ENCODE measurements at regions not wholly inside any gene's neighbourhood (a gene's known extent, or its start where the extent isn't known, plus 50 kb on each side); places are given as distances from the start of the nearest gene placed in this dataset.
A peak's percentile ranks its signal among the peaks of the same experiment; 100 is the strongest.

- no peak for DNase-seq (ENCODE audit: low spot score)
These were observed 111.9 kb upstream of the TARS1 start for GRCh38 chr5:33328818-33329217.

- DNase-seq (ENCODE audit: low spot score) = no peak
These were observed 110.9 kb upstream of the TARS1 start for GRCh38 chr5:33329891-33330290.

GRCh38 chr5:33330426-33330825 lies 110.3 kb upstream of the TARS1 start:
- no peak for DNase-seq (ENCODE audit: low spot score)

GRCh38 chr5:33330992-33331391 lies 109.8 kb upstream of the TARS1 start:
- no peak for DNase-seq (ENCODE audit: low spot score)

DNA sequence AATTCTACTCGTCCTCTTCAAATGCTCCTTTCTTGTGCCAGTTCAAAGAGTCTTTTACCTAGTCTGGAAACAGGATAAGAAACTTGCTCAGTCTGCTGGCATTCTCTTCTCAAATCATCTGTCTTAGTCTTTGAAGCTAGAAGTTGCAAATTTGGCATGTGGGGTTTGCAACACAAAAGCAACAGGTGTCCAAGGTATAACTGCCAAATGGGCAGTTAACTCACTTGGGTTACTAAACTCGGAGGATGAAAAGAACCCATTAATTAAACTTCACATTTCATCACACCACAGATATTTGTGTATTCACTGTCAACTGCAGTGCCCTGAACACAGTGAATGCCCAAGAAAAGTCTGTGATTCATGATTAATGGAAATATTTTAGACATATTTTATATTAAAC lies 108.0 kb upstream of the TARS1 start:
- DNase-seq (ENCODE audit: low spot score) = no peak

DNA sequence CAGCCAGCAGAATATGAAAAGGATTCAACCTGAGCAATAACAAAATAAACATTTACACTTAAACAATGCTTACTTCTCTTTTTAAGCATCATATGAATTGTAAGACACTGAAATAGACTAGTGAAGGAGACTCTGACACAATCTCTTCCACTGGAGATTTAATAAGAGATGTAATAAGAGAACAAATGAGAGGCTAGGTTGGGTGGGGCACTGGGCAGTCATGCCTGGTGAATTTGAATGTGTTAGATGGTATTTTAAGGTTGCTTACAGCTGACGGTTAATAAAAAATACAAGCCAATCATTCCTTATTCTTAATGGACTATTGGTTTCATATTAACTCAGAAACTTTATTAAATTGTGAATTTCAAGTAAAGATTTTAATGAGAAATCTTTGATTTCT lies 105.9 kb upstream of the TARS1 start:
- DNase-seq (ENCODE audit: low spot score) = no peak

DNA sequence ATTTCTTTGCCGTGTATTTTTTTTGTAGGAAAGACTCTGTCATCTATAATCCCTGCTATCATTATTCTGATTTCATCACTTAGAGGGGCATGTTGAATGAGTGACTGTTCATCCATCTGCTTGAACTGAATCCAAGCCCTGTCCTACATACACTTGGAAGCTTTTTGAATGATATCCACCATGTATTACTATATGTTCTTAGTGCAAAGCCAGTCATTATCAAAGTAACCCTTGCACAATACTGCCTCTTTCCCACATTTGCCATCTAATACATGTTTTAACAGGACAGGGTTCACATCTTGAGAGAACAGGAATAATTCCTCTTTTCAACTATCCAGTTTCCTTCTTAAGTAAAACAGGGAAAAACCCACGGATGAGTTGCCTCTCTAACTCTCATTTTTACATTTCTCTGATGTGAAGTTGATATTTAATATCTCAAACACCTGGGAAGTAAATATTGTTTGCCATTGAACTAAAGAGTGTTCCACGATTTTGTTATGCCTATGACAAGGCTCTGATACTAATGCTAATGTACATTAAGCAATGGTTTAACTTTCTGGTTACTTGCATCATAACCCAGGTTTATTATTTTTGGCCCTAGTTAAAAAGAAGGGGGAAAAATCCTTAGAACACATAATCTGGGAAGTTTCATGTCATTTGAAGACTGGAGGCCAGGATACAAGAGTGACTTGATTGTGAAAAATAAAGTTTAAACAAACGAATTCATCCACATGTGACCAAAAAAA lies 103.7 kb upstream of the TARS1 start:
- DNase-seq (ENCODE audit: low spot score) = no peak

GRCh38 chr5:33337637-33337992 lies 103.2 kb upstream of the TARS1 start:
- DNase-seq (ENCODE audit: low spot score) = no peak

DNA sequence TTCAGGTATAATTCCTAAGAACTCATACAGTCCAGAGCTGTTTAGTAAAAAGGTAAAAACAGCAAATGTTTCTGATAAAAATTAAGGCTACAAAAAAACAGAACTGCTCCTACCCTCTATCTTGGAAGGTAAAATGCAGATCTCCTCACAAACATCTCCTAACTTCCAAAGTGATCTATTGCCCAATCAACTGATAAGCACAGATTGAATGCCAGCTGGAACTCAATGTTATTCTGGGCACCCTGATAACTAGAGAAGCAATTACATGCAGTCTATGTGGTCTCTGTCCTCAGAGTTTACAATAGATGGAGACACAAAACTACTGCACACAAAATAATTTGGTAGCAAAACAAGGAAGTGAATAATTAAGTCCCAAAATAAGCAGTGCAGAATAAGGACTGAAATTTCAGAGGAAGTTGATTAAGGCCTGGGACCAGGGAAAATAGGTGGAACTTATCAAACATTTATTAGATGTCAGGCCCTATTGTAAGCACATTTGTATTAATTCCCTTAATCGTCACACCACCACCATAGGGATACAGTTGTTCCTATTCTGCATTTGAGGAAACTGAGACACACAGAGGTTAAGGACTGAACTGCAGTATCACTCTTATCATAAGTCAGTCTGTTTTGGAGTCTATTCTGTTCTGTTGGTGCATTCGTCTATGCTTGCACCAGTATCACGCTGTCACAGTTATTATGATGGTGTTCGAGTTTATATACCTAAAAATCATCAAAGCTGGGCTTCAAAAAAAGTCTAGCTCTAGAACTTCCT lies 102.2 kb upstream of the TARS1 start:
- DNase-seq (ENCODE audit: low spot score) = no peak

DNA sequence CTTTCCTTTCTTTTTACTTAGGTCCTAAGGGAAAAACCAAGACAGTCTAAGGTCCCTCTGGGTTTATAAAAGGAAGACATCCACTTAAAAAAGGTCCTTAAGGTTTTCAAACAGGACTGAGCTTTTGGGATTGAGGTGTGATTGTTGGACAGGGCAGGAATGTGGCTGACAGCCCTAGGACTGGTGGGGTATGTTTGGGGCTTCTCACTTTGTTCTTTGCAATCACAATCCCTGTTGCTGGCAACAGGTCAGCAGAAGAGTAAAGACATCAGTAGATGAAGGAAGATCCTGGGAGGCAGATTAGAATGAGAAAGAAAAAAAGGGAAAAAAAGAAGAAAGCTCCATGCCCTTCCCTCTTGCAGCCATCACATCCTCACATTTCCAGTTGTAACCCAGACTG lies 101.4 kb upstream of the TARS1 start:
- DNase-seq (ENCODE audit: low spot score) = no peak

DNA sequence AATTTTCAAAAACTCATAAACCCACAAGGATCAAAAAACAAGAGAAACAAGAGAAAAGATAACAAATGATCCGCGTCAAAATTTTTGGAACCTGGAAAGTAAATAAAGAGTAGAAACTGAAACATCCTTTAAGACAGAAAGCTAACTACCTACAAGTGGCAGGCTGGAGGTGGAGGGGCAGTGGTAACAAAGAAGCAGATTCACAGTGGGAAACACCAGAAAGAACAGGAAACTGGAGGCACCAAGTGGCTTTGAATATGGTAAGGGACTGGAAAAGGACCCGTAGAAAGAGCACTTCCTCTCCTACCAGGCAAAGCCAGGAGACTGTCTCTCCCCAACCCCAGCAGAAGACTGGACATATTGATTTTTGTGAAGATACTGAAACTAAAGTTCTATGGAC lies 100.6 kb upstream of the TARS1 start:
- no peak for DNase-seq (ENCODE audit: low spot score)

- DNase-seq (ENCODE audit: low spot score) = no peak
These were observed 99.4 kb upstream of the TARS1 start for GRCh38 chr5:33341351-33341750.

- DNase-seq (ENCODE audit: low spot score) = peak; percentile 89
These were observed 97.0 kb upstream of the TARS1 start for GRCh38 chr5:33343676-33344327.

GRCh38 chr5:33346534-33346933 lies 94.2 kb upstream of the TARS1 start:
- no peak for DNase-seq (ENCODE audit: low spot score)

DNA sequence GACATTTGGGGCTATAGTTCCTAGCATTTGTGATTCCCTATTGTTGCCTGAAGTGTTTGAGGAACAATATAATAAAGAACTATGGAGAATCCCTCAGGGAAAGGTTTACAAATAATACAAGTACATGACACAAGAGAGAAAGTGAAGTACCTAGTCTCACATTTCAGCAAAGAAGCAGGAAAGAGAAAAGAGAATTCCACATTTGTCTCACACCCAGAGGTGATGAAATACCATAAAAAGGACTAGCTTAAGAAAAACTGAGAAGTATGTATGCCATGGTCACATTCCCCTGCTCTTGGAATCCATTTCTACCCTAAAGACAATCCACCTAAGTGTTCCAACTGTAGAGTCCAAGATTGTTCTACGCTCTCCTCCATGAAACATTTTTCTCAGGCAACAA lies 79.0 kb upstream of the TARS1 start:
- no peak for DNase-seq (ENCODE audit: low spot score)

- DNase-seq (ENCODE audit: low spot score) = peak; percentile 35
These were observed 77.8 kb upstream of the TARS1 start for GRCh38 chr5:33362915-33363314.

GRCh38 chr5:33363537-33363936 lies 77.2 kb upstream of the TARS1 start:
- no peak for DNase-seq (ENCODE audit: low spot score)

DNA sequence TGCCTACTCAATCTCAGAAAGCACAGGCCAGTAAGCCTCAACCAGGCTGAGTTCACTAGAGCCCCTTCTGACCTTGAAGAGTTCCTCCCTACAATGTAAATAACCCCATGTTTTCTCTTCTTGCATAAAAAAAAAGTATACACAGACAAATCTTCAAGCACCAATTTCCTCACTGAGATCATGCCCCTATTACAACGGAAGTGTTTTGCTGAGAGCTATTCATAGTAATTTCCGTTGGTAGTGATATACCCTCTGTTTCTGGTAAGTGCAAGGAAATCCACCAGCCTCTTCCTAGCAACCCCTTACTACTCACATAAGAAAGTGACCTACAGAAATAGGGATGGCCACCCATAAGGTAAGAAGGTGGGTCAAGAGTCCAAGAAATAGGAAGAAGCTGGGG lies 76.4 kb upstream of the TARS1 start:
- DNase-seq (ENCODE audit: low spot score) = no peak

DNA sequence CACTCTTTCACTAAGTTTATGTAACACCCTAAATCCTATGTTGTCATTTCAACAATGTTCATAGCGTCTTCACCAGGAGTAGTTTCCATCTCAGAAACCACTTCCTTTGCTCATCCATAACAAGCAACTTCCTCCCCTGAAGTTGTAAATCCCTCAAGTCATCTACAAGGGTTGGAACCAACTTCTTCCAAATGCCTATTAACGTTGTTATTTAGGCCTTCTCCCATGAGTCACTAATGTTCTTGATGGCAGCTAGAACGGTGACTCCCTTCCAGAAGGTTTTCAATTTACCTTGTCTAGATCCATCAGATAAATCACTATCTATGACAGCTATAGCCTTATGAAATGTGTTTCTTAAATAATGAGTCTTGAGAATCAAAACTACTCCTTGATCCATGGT lies 73.3 kb upstream of the TARS1 start:
- DNase-seq (ENCODE audit: low spot score) = no peak

GRCh38 chr5:33369485-33370465 lies 71.0 kb upstream of the TARS1 start:
- peak; percentile 47 for DNase-seq (ENCODE audit: low spot score)

DNA sequence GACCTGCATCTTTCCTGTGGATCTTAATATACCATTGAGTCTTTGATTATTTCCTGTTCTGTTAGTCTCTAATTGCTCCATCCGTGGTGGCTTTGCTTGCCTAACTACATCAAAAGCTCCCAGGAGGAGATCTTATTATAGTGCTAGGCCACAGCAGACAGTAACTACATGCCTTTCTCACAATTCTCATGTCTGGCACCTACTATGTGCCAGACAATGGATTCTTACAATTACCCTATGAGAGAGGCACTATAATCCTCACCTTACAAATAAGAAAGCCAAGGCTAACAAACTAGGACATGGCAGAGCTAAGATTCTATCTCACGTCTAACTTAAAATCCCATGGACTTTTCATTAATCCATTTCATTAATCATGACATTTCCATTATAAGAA lies 70.3 kb upstream of the TARS1 start:
- no peak for DNase-seq (ENCODE audit: low spot score)

DNA sequence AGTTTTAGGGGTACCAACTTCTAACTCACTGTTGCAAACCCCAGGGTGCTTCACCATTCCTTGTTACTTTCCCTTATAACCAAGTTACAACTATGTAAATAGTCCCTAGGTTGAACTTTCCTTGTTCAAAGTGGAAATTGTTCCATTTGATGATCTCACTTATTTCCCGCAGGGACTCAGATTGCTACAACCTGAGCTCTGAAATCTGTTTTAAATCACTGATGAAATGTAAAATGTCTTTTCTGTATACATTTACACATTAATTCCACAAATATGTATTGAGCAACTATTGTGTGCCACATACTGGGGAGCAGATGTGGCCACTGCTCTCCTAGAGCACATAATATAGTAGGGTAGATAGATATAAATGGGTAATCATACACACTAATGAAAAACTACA lies 69.1 kb upstream of the TARS1 start:
- DNase-seq (ENCODE audit: low spot score) = peak; percentile 34

Data from AG08395 (cell line).